ENCODE measurements at regions not wholly inside any gene's neighbourhood (a gene's known extent, or its start where the extent isn't known, plus 50 kb on each side); places are given as distances from the start of the nearest gene placed in this dataset.
"Not testable (repeated sequence)": the region's sequence is repeated elsewhere in the genome, so short reads cannot be mapped to it uniquely, and the experiment has no call there.

- H3K4me3 ChIP-seq (ENCODE audit: low read depth, low read length), result no peak overlapping the region
- no peak for TF ChIP-seq CTCF (IDR thresholded peaks at IDR 0.05; ENCODE audit: low read depth, low read length)
Observed at GRCh38 chrX:66751136-66751782, 112.4 kb upstream of the EDA2R start.

- not testable (repeated sequence) for H3K4me3 ChIP-seq (ENCODE audit: low read depth, low read length)
Observed at GRCh38 chrX:66744519-66744918, 105.6 kb upstream of the EDA2R start.

GRCh38 chrX:66731398-66731797 lies 92.5 kb upstream of the EDA2R start:
- H3K4me3 ChIP-seq (ENCODE audit: low read depth, low read length), result no peak overlapping the region
- TF ChIP-seq CTCF (IDR thresholded peaks at IDR 0.05; ENCODE audit: low read depth, low read length), result no peak

- peak overlapping the region; percentile 38 for H3K4me3 ChIP-seq (ENCODE audit: low read depth, low read length)
- peak; percentile 48 for TF ChIP-seq CTCF (IDR thresholded peaks at IDR 0.05; ENCODE audit: low read depth, low read length)
Observed at GRCh38 chrX:66728818-66729271, 90.0 kb upstream of the EDA2R start.

GRCh38 chrX:66717926-66718325 lies 79.0 kb upstream of the EDA2R start:
- no peak for TF ChIP-seq CTCF (IDR thresholded peaks at IDR 0.05; ENCODE audit: low read depth, low read length)
- no peak overlapping the region for H3K4me3 ChIP-seq (ENCODE audit: low read depth, low read length)

- H3K4me3 ChIP-seq (ENCODE audit: low read depth, low read length), result no peak overlapping the region
- no peak for TF ChIP-seq CTCF (IDR thresholded peaks at IDR 0.05; ENCODE audit: low read depth, low read length)
Observed at GRCh38 chrX:66698273-66699204, 59.7 kb upstream of the EDA2R start.

- not testable (repeated sequence) for H3K4me3 ChIP-seq (ENCODE audit: low read depth, low read length)
Observed at GRCh38 chrX:66692512-66692911, 53.6 kb upstream of the EDA2R start.
